Astrocyte of the spinal cord (primary cell): ENCODE measurements at regions not wholly inside any gene's neighbourhood (a gene's known extent, or its start where the extent isn't known, plus 50 kb on each side); places are given as distances from the start of the nearest gene placed in this dataset.

Experiments used
- DNase-seq: peaks from one replicate; pipeline ENCODE4 v3.0.0; 2011; ENCODE audit warnings: low read depth, low spot score
- H3K4me3 ChIP-seq: 2 replicates; pipeline ENCODE4 v1.5.1; 2011; ENCODE audit warnings: low read depth, mild to moderate bottlenecking, low read length, moderate library complexity
- in situ Hi-C: cut with HindIII; loops from 2 replicates; pipeline ENCODE4 v1.10.0; 2017; ENCODE audit warnings: low sequenced_read_pairs
- TF ChIP-seq, protein P1 (sequence below): IDR thresholded peaks from 2 replicates; pipeline ENCODE4 v1.5.1; 2012; ENCODE audit warnings: low read depth, mild to moderate bottlenecking, low read length, inconsistent platforms

DNA sequence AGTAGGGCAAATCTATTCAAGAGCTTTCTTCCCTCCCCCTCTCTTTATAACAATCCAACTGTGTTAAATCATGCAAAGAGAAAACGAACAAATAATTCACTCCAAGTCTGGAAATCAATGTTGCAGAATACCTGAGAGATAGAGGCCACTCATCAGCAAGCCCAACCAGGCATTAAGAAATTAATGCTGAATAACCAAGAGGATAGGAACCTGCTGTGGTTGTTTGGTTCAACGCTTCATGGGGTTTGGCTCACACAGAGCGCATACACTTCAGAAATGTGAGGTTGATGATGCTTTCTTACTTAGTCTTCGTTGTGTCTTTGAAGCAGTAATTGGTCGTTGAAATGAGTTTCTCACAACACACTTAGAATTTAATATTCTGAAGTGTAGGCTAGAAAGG is 1540.0 kb upstream of the PABPC4L start:
- H3K4me3 ChIP-seq: no peak overlapping the region
- in situ Hi-C loops: no loop called here
- no peak for DNase-seq
- TF ChIP-seq, protein P1, sequence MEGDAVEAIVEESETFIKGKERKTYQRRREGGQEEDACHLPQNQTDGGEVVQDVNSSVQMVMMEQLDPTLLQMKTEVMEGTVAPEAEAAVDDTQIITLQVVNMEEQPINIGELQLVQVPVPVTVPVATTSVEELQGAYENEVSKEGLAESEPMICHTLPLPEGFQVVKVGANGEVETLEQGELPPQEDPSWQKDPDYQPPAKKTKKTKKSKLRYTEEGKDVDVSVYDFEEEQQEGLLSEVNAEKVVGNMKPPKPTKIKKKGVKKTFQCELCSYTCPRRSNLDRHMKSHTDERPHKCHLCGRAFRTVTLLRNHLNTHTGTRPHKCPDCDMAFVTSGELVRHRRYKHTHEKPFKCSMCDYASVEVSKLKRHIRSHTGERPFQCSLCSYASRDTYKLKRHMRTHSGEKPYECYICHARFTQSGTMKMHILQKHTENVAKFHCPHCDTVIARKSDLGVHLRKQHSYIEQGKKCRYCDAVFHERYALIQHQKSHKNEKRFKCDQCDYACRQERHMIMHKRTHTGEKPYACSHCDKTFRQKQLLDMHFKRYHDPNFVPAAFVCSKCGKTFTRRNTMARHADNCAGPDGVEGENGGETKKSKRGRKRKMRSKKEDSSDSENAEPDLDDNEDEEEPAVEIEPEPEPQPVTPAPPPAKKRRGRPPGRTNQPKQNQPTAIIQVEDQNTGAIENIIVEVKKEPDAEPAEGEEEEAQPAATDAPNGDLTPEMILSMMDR: no peak

DNA sequence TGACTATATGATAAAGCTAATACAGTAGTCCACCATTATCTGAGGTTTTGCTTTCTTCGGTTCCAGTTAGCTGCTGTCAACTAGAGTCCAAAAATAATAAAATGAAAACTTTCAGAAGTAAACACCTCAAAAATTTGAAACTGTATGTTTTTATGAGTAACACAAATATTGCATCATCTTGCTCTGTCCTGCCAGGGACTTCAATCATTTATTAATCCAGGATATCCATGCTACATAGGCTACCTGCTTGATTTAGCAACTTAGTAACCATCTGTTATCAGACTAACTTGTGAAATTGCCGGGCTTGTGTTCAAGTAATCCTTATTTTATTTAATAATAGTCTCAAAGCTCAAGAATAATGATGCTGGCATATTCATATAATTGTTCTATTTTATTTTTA is 1537.8 kb upstream of the PABPC4L start:
- DNase-seq: no peak
- TF ChIP-seq, protein P1: no peak
- H3K4me3 ChIP-seq: no peak overlapping the region
- in situ Hi-C loops: no loop called here

DNA sequence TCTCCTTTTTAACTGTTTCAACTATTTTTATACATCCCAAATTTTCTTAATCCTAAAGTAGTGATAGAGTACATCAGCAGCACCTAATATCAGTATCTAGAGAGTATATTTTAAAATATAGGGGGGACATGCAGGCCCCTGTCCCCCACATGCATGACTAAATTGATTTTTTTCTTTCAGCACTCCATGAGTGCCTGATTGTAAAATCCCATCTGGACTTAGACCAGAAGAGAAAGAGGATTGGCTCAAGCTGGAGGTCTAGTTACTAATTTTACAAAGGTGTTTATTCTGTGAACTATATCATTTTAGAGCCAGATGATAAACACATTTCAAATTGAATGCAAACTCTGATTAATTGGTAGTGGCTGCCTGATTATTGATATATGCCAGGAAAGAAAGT is 1533.9 kb upstream of the PABPC4L start:
- TF ChIP-seq, protein P1: no peak
- in situ Hi-C loops: no loop called here
- no peak overlapping the region for H3K4me3 ChIP-seq
- no peak for DNase-seq

DNA sequence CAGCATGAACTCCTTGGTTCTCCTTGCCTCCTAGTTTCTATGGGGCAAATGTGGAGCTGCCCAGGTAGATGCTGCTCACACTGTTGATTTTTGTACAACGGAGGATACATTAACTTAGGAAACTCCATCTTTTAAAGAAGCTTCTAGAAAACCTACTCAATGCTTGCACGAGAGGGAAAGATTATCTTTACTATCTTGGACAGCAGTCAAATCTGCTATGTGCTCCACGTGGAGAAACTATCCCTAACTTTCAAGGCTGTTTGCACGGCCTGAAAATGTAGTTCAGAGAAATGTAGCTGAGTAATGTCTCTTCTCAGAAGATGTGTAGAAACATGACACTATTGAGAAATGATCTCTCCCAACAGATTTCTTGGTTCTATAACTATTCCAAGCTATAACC is 1530.9 kb upstream of the PABPC4L start:
- H3K4me3 ChIP-seq: no peak overlapping the region
- no peak for DNase-seq
- in situ Hi-C loops: no loop called here
- TF ChIP-seq, protein P1: no peak

DNA sequence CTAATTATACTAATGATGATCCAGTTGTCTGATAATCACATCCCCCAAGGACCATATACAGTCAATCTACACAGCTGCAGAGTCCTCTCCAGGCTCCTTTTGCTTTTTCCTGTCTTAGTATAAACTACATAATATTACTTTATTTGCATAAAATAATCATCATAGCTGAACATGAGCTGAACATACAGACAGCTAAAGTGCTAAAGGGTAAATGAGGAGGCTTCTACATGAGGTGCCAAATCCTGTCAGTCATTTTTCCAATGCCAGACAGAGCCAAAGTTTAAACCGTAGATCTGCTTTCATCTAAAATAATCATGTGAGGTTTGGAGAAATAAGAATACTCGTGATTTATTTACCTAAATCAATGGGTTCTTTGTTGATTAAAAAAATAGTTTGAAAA is 1530.1 kb upstream of the PABPC4L start:
- DNase-seq: no peak
- no peak overlapping the region for H3K4me3 ChIP-seq
- TF ChIP-seq, protein P1: no peak
- in situ Hi-C loops: no loop called here

DNA sequence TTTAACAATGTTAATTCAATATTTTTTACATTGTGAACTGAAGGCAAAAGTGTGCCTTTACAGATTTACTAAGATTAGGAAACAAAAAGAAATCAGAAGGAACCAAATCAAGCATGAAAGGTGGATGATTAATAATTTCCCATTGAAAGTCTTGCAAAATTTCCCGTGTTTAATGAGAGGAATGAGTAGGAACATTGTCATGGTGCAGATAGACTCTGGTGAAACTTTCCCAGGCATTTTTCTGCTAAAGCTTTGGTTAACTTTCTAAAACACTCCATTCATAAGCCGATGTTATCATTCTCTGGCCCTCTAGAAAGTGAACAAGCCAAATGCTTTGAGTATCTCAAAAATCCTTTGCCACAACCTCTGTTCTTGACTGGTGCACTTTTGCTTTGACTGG is 1522.8 kb upstream of the PABPC4L start:
- H3K4me3 ChIP-seq: no peak overlapping the region
- TF ChIP-seq, protein P1: no peak
- in situ Hi-C loops: no loop called here

DNA sequence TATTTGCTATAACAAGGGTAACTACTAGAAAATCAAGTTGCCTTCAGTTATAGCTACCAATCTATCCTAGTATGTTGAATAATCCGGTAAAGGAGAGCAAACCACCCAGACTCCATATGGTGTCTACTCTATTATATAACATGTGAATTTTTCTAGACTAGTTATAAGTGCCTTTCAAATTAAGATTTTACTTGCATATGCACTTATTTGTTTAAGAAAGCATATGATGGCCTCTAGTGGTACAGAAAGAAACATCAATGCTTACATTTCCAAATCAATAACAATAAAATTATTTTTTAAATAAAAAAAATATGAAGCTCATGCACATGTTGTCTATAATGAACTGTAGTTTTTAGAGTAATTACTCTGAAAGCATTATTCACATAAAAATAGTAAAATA is 1516.4 kb upstream of the PABPC4L start:
- H3K4me3 ChIP-seq: no peak overlapping the region
- TF ChIP-seq, protein P1: no peak
- in situ Hi-C loops: no loop called here
- DNase-seq: peak; percentile 34

More for the DNA sequence above, 1522.8 kb upstream of the PABPC4L start:
- DNase-seq: no peak
